ENCODE measurements at regions not wholly inside any gene's neighbourhood (a gene's known extent, or its start where the extent isn't known, plus 50 kb on each side); places are given as distances from the start of the nearest gene placed in this dataset.
"Not testable (repeated sequence)": the region's sequence is repeated elsewhere in the genome, so short reads cannot be mapped to it uniquely, and the experiment has no call there.

DNA sequence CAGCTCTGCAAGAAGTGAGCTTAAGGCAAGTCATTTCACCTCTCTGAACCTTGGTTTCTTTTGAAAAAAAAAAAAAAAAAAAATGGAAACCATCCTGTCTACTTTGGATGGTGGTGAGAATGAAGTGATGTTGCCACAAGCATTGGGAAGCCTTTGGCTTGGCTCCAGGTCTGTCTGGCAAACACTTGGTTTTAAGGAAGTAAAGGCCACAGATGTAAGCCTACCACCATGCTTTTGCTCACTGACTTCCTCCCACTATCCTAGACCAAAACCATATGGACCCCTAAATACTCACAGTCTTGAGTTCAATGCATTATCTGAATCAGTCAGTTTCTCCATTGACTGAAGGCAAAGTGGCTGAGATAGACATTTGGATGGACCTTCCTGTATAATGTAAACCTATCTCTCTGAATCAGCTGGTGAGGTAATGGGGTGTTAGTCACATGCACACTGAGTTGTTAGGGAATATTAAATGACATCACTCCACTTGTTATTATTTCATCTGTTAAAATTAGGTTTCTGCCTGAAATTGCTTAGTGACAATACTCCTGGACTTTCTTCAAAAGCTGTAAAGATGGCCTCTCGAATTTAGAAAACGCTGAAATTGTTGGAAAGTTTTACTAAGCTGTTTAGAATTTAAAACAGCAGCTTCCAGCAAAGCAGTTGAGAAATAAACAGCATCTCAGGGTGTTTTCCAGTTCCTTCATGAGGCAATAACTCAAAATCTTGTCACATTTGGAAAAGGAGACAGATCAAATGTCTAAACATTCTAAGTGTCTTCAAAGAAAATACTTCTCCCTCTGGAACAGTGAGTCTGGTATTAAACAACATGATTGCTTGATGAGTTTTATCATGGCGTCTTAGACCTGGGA is 833.5 kb downstream of the DHX35 start:
- no peak for DNase-seq

DNA sequence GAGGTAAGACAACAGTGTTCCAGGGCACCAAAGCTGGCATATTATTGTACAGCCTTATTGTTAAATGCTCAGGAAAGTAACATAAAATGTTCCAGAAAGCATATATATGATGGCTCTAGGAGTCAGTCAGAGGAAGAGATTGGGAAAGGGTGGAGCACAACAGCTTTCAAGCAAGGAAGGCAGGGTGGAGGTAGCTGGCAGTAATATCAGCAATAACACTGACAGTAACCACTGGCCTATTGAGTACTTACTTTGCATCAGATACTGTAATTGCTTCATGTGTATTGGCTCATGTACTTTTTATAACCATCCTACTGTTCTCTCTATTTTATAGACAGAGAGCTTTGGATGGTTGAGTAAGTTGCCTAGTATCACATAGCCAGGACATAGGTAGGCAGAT is 830.2 kb downstream of the DHX35 start:
- DNase-seq = no peak

DNA sequence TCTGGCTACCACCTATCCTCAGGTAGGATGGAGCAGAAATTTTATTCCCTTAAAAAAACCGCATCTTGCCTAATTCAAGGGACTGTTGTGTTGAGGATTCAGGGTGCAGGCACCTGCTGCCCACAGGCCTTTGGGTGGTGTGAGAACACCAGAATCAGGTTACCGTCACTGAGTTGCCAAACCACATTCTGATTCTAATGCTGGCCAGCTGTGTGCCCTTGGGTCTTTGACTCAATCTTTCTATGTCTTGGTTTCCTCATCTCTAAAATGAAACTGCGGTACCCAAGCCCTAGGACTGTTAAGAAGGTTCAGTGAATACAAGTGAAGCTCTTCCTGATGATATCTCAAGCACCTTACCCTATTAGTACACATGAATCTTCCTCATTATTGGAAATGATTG is 827.3 kb downstream of the DHX35 start:
- no peak for DNase-seq

DNA sequence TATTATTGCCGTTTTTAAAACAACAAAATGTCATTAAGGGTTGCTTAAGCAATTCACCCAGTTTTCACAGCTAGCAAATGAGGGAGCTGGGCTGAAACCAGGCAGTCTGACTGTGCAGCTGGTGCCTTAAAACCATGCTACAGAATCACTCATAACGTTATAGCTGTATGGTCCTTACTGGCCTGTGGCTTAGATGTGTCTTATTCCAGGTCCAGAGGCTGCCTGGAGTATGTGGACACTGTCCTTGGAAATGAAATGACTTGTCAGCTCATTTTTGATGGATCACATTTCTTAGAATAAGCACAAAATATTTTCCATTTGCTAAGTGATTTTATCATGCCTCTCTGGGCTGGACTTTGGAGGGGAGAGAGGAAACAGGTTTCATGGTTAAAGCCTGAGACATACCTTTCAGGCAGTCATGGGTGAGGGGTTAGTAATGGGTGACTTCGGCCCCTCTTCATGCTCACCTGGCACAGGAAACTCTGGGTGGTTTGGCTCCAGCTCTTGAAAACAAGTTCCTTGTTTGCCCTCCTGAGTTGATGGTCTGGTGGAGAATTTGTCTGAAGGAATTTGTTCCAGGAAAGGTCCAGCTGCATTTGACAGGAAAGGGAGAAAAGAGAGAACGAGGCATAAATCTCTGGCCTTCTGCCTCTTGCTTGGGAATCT is 823.2 kb downstream of the DHX35 start:
- DNase-seq = no peak

DNA sequence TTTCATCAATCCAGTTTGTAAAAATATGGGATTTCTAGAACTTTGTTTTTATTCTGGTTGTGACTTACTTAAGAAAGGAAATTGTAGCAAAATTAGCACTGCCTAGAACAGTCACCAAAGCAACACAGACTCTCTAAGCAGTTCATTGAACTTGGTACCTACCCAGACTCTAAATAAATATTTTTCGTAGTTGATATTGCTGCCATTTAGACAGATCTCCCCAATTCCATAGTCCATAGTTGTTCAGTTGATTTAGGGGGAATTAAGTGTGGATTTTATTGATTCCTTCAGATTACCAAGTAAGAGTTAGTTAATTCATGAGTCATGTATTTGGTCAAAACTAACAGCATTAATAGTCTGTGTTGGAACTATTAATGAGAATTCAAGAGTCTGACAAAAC is 822.5 kb downstream of the DHX35 start:
- DNase-seq = no peak

DNA sequence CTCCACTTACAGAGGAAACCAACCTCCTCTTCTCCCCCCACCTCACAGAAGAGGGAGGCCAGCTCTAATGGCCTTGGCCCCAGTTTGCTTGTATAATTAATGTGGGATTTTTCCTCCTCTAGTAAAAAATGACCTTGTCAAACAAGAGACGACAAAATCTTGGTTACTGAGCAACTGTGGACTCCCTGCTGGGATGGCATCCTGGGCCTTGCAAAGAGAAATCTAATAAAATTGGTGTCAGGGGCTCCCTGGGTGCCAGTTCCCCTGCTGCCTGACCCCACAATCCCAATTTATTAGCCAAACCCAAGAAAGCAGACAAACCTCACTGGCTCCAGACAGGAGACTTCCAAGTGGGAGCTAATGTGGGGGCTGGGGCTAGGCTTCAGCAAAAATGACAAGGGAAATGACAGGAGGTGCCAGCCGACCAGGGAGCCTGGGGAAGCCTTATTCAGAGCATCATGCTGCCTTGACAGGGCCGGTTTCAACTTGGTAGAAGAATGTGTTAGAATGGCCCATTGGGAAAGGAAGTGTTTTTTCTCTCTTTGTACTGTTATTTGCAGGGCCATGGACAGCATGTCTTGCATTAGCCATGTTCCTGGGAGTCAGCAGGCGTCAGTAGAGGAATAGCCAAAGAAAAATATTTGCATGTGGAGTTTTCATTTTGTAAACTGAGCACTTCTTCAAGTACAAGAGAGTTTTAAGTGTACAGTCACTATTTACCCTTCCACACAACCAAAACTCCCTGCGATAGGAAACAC is 816.9 kb downstream of the DHX35 start:
- no peak for DNase-seq

DNA sequence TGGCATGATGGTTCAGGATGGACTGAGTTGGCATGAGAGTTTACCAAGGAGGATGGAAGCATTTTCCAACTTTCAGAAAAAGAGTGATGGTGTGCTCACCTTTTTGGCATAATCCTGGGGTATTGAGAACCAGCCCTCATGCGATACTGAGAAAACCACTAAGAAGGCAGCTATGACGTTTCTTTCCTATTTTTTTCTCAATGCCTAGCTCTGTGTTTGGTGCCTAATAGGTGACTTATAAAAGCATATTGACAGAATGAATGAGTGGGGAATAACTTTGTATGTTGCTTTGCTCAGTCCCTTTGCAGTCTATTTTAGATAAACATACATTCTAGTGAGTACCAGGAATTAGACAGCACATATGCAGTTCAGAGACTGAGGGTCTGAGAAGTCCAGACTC is 816.3 kb downstream of the DHX35 start:
- DNase-seq = no peak

DNA sequence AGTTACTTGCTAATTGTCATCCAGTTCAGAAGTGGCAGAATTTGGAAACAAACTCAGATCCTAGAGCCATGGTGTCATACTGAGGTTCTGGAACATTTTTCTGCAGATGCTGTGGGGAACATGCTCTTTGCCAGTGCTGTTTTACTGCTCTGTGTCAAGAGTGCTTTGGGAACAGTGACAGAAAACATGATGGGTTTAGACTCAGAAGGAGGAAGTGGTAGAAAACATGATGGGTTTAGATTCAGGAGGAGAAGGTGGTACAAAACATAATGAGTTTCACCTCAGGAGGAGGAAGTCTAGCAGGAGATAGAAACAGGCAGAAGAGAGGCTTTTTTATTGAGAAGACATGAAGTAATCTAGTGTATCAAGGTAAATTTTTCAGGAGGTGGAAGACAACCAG is 815.5 kb downstream of the DHX35 start:
- no peak for DNase-seq

DNA sequence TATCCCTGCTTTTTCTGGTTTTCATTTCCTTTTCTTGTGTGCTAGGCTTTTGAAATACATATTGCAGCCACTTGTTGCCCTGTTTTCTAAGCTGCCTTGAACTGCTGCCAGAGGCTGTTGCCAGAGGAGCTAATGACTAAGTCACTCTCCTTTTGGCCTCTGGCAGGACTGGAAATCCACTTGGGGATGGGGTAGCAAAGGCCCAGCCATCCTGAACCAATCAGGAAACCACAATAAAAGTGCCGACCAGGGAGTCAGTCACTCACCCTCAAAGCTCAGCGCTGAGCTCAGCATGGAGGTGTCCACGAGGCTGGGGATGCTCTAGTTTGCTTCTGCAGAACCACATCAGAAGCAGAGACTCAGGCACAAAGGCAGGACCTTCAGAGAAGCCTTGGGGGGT is 813.0 kb downstream of the DHX35 start:
- no peak for DNase-seq

DNA sequence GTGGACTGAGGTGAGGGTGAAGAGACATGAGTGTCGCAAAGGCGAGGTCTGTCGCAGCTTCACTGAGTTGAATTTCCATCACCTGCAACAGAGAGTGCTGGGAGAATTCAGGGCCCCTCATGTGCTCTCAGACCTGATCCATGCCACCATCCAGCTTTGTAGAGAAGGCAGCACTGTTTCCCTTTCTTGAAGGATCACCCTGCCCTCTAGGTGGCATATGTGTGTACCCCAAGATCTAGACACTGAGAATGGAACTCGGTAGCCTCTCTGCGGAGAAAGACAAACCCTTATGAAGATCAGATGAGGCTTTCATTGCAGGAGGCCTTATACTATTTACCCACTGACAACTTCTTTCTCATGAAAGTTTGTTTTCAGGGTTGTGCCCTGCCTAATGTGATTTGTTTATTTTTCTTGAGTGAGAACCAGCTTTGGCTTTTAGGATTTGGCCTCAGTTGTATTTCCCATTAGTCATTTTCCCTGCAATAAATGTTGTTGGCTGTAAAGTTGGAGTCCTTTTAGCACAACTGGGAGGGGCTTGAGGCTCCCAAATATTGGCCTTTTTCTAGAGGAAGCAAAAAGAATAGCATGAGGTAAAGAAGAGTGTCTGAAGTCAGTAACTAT is 811.3 kb downstream of the DHX35 start:
- no peak for DNase-seq

DNA sequence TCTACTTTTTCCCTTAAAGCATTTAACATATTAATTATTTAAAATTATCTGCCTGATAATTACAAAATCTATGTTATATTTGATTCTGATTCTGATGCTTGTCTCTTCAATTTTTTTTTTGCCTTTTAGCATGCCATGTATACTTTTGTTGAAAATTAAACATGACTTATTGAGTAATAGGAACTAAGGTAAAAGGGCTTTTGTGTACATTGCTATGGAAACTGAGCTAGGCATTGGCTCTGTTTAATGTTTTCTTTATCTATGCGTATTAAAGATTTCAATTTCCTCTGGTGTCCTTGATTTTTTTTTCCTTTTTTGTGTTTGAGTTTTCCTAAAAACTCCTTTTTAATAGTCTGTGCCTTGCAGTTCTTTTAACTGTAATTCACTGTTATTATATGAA is 805.2 kb downstream of the DHX35 start:
- DNase-seq = no peak

DNA sequence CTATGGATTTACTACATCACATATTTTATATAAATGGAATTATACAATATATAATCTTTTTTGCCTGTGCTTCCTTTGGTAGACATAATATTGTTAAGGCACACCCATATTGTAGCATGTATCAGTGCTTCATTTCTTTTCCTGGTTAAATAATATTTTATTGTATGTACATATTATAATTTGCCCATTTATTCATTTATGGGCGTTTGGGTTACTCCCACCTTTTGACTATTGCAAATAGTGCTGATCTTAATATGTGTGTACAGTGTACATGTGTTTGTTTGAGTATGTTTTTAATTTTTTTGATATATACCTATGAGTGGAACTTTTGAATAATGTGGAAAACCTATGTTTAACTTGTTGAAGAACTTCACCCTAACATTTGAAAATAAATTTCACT is 804.2 kb downstream of the DHX35 start:
- DNase-seq = no peak

DNA sequence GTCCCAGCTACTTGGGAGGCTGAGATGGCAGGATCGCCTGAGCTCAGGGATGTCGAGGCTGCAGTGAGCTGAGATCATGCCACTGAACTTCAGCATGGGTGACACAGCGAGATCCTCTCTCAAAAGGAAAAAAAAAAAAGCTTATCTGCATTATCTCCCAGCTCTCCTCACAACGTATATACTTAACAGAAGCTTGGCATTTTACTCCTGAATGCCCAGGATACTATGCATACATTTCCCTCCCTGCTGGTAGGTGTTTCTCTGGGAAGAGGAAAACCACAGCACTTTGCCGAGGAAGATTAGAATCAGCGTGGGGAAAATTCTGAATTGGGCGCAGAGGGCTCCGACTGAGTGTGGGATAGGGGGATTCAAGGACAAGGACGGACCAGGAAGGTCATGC is 800.6 kb downstream of the DHX35 start:
- no peak for DNase-seq

DNA sequence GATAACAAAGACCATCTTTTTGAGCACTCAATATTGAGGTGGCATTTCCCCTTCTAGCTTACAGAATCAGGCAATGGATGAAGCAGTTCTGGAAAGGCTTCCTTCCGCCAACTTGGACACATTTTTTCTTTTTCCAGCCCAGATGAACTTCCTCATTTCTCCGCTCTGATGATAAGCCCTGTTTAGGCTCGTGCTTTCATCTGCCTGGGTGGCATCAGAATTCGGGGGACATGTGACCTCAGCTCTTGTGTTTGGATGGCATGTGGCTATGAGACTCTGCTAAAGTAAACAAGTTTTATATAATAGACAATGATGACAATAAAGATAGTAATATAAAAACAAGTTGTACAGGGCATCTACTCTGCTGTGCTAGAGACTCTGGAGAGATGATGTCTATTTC is 796.7 kb downstream of the DHX35 start:
- DNase-seq = no peak

DNA sequence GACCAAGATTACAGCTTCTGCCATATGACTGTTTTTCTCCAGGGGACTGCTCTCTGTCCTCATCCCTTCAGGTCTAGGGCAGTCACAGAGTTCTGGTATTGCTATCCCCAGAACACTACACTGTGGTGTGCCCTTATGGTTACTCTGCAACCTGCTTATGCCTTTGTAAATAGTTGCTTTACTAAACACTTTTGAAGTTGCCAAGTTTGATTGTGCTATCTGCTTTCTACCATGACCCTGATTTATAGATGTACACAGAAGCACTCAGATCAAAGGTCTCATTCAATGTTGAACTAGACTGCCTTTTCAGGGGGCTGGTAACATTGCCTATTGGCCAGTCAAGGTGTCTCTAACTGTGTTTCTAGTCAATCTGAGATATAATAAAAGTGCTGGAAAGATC is 794.7 kb downstream of the DHX35 start:
- DNase-seq = no peak

DNA sequence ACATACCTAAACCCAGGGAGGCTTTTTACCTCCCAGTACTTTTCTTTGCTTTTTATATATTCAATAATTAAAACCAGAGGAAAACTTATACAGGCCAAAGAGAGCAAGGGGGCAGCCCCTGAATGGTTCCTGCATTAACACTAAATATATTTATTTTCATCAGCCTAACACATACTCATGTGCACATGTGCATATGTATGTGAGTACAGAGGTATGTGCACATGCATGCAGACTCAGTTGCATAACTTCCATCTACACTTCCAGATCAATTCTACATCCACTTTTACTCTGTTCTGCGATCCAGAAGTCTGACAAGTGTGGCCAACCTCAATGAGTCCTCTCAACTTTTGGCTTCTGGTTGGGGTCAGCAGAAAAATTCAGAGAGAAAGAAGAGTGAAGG is 794.2 kb downstream of the DHX35 start:
- DNase-seq = no peak

DNA sequence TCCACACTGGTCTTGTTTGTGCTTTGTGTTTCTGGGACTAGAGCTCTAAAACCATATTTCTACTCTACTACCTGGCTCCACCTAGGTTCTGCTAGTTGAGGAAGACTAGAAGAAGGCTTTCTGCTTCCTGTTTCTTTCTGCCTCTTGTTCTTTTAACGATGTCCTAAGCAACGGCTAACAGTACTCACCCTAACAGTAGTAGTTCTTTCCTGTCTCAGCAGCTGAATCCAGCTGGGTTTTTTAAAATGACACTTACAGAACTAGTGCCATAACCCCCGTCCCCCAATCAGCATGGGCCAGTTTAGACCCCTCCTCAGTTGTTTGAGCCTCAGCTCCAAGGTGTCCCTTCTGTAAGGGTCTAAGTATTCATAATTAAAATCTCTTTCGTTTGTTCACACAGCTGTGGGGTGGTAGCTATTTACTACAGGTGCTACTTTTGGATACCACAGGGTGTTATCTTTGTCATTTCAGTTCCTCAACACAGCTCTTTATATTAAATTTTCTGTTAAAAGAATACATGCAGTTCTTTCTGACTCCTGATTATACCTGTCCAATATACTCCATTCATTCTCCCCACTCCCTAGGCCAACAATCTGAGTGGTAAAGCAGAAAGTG is 790.2 kb downstream of the DHX35 start:
- no peak for DNase-seq

DNA sequence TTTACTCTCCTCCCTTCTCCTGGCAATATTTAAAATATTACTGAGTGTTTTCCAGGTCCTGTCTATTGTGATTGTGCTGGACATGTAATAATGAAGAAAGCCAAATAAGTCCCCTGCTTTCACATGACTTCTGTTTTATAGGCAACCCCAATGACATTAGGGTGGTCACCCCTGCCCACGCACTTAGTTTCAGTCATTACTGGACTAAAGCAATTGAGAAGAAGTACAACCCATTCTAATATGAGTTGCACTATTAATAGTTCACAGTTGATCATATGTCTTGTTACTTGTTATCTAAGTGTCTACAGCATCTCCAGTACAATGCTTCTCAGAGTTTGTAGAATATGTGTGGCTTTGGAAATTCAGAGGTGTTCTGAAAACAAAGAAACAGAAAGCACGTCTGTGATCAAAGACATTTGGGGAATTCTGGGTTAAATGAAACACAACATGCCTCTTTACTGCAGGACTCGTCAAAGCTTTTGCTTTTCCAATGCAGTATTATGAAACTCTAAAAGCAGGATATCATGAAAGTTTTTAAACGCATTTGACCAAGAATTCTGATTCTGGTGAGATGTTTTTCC is 789.5 kb downstream of the DHX35 start:
- DNase-seq = no peak

DNA sequence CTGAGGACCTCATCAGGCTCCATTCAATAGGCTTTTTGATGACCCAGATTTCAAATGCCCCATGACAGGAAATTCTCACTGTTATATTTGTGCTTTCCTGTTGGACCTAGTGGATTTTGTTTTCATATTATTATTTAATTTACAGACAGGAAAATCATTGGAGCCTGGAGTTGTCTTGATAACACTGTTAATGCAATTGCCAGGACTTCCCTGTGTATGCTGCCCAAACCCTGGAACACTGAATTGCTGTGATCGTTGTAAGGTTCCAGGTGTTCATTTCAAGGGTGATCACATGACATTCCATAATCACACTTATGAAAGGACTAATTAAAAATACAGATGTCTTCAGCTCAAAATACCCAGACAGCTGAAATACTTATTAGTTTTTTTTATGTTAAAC is 783.2 kb downstream of the DHX35 start:
- DNase-seq = no peak

DNA sequence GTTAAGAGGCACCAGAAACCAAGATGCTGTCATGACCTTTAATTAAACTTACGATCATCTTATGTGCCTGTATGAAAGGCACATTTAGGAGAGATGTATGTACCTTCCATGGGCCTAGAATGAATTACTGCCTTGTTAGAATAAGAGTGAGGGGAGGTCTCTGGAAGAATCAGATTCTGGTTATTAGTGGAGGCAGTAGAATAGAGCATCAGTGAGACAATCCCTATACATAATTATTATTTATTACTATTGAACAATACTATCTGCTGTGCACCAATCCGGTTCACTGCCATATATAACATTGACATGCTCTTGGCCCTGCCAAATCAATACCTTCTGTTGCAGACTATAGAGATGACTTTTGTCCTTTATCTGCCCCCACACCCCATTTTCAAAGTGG is 776.5 kb downstream of the DHX35 start:
- no peak for DNase-seq

DNA sequence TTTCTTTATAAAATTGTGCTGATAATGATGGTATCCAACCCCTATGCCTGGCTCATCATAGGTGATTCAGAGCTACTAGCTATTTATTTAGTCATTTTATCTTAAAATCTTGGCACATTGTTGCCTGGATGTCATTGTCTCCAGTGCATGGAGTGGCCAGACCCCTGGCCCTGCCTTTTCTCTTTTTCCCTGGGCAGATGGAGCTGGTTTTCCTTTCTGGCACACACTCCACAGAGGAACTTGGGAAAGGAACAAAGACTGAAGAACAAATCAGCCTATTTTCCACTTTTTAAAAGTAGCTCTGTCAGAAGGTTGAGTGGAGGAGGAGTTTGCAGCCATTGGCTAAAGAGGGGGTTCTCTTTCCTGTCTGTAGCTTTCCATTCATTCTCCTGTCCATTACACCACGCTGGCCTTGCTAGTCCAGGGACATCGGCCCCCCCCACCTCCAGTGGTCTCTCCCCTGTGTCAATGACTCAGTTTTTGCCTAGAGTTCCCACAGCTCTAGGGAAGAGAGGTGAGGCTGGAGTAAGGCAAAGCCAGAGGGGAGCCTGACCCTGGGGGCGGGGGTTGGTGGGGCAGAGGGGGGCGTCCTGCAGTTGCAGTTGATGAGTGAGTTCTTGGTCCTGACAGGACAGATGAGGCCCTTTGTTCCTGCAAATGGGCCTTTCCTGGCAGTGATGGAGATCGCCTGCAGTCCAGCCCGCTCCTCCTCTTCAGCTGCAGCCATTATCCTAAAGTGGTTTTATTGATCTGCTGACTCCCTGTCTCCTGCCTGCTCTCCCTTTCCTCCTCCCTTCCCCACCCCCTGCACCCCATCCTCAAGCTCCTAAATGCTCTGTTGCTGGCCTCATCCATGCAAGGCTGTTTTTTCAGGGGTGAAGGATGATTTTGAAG is 774.5 kb downstream of the DHX35 start:
- no peak for DNase-seq

DNA sequence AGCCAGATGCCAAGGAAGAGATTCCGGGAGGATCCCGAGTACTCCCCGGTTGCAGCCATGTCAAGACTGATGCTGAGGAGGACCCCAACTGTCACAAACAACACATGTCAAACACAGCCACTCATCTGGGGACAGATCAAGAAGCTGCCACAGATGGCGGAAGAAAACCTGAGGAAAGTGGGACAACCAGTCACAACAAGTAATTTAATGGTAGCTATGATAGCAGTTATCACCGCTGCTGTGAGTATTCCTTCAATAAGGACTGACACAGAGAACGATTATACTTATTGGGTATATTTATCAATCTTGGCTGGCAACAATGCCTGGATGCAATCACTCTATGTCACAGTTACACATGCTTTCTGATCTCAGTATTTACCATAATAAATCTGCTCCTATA is 763.4 kb downstream of the DHX35 start:
- not testable (repeated sequence) for DNase-seq

Measured in activated CD4-positive, CD25-positive, alpha-beta regulatory T cell (primary cell).